ENCODE measurements at regions not wholly inside any gene's neighbourhood (a gene's known extent, or its start where the extent isn't known, plus 50 kb on each side); places are given as distances from the start of the nearest gene placed in this dataset.

DNA sequence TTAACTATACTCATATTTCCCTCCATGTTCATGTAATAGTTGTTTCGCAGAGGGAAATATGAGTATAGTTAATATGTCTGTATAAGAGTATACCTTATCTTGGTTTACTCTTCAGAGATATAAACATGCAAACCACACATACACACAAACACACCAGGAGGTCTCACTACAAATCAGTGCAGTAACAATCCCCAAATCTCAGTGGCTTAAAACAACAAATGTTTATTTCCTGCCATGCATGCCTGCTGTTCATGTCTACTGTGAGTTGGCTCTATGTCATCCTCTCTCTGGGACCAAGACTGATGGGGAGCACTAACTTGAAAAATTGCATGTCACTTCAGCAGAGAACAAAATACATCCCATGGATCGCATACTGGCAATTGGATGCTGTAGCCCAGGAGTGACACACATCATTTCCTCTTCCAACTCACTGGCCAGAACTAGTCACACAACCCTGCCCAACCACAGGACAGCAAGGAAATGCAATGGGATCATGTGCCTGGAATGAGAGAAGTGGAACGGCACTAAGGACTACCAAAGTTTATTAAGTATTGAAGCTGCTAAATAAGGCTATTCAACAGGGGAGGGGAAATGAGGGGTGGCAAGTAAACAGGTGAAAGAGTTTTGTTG lies 89.0 kb upstream of the DTNBP1 start:
- Histone ChIP-seq H4K91ac (ENCODE audit: insufficient read length, low read depth, low read length) (no peak overlapping the region), H2BK5ac (ENCODE audit: insufficient read length, low read length) (no peak overlapping the region), H3K9ac (ENCODE audit: extremely low read depth, insufficient read length, low read length) (no peak overlapping the region), H3K9me3 (ENCODE audit: control insufficient read depth, low read depth, low read length) (no peaks in the 10 kb centered on the region), H3T11ph (ENCODE audit: low read length) (no peak overlapping the region), H3K4ac (ENCODE audit: low read depth, low read length) (no peak overlapping the region), H3K4me1 (ENCODE audit: insufficient read depth, low read length) (no peaks in the 10 kb centered on the region), H3K14ac (ENCODE audit: insufficient read depth, low read length) (no peak overlapping the region), H2AFZ (ENCODE audit: low read length) (no peak overlapping the region), H4K20me1 (ENCODE audit: control insufficient read depth, insufficient read depth, insufficient read length) (no peaks in the 10 kb centered on the region), H2BK120ac (ENCODE audit: low read depth, low read length, poor library complexity, severe bottlenecking) (no peak overlapping the region), H2BK12ac (ENCODE audit: insufficient read length, low read depth, low read length) (no peak overlapping the region), H3K27me3 (ENCODE audit: insufficient read depth, low read length) (no peaks in the 10 kb centered on the region), H2BK20ac (ENCODE audit: low read depth, low read length, poor library complexity, severe bottlenecking) (no peak overlapping the region), H3K23ac (ENCODE audit: insufficient read length, low read depth, low read length) (no peak overlapping the region), H2AK5ac (ENCODE audit: insufficient read length, low read length) (no peak overlapping the region), H3K23me2 (ENCODE audit: insufficient read length, low read depth, low read length, poor library complexity, severe bottlenecking) (no peaks in the 10 kb centered on the region), H3K79me2 (ENCODE audit: insufficient read depth, low read length) (no peaks in the 10 kb centered on the region), H3K18ac (ENCODE audit: insufficient read length, low read depth, low read length) (no peak overlapping the region), H3K56ac (ENCODE audit: insufficient read length, low read depth, low read length) (no peak overlapping the region), H2BK15ac (ENCODE audit: low read depth, low read length) (no peak overlapping the region), H3K27ac (ENCODE audit: insufficient read length, low read depth, low read length) (no peak overlapping the region), H4K5ac (ENCODE audit: insufficient read length, low read depth, low read length) (no peak overlapping the region), H3K4me2 (ENCODE audit: insufficient read depth, insufficient read length, low read length) (no peak overlapping the region), H4K8ac (replicated peaks; ENCODE audit: insufficient read length, low read depth, low read length) (no peak overlapping the region), H3K79me1 (ENCODE audit: insufficient read depth, low read depth, low read length, poor library complexity, severe bottlenecking) (no peaks in the 10 kb centered on the region)
- Mint-ChIP-seq H3K27ac (no peak overlapping the region), H3K4me1 (0 out of 4 replicates have a peak, but pooled peaks cover 0 to 8% of the 10 kb centered on the region in 2 experiments), H3K4me3 (no peak overlapping the region), H3K27me3 (ENCODE audit: low read depth) (no peaks in the 10 kb centered on the region; the same call in 1 of the 2 replicates), H3K9me3 (no peaks in the 10 kb centered on the region), H3K36me3 (ENCODE audit: insufficient read depth in 1 of 3, low read depth in 3 of 3) (no peaks in the 10 kb centered on the region; a peak in 2 of 7 replicates)
- no CpG with 5 or more reads among the region's 3 CpGs for WGBS (ENCODE audit: extremely low coverage, insufficient read length, low lambda C conversion rate)
- DNase-seq = no peak
- TF ChIP-seq, protein P1, sequence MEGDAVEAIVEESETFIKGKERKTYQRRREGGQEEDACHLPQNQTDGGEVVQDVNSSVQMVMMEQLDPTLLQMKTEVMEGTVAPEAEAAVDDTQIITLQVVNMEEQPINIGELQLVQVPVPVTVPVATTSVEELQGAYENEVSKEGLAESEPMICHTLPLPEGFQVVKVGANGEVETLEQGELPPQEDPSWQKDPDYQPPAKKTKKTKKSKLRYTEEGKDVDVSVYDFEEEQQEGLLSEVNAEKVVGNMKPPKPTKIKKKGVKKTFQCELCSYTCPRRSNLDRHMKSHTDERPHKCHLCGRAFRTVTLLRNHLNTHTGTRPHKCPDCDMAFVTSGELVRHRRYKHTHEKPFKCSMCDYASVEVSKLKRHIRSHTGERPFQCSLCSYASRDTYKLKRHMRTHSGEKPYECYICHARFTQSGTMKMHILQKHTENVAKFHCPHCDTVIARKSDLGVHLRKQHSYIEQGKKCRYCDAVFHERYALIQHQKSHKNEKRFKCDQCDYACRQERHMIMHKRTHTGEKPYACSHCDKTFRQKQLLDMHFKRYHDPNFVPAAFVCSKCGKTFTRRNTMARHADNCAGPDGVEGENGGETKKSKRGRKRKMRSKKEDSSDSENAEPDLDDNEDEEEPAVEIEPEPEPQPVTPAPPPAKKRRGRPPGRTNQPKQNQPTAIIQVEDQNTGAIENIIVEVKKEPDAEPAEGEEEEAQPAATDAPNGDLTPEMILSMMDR (conservative IDR thresholded peaks at IDR 0.05) = no peak
